ENCODE measurements at regions not wholly inside any gene's neighbourhood (a gene's known extent, or its start where the extent isn't known, plus 50 kb on each side); places are given as distances from the start of the nearest gene placed in this dataset.

- TF ChIP-seq CTCF (IDR thresholded peaks at IDR 0.05) (no peak), POLR2A (IDR thresholded peaks at IDR 0.05) (no peak), EP300 (IDR thresholded peaks at IDR 0.05) (no peak)
Measured at GRCh38 chr10:107498983-107499382, 334.5 kb upstream of the SORCS1 start.

All from tibial nerve (tissue), 4 donors.